Activated naive CD8-positive, alpha-beta T cell treated with anti-CD3 and anti-CD28 coated beads, Interleukin-2, amount 10 ng/mL, durations not matched to agents 7 days and 5 days (primary cell): ENCODE measurements at regions not wholly inside any gene's neighbourhood (a gene's known extent, or its start where the extent isn't known, plus 50 kb on each side); places are given as distances from the start of the nearest gene placed in this dataset.

ENCODE experiments used
- ATAC-seq: fragments of 150-1000 bp; cut with Tn5 transposase; one replicate; pipeline ENCODE4 v1.10.0; 2021; ENCODE audit warnings: low read depth, moderate library complexity
- POLR2A ChIA-PET: fragments of 350-600 bp; sonication (Branson Sonifier 250); formaldehyde crosslinking; loops from one replicate; lab custom pipeline; 2021; ENCODE audit warnings: antibody characterized with exemption; lab: Charles Lee
- DNase-seq: peaks from one replicate; pipeline ENCODE4 v3.0.0; 2021
- H3K27ac Mint-ChIP-seq: one replicate; pipeline ENCODE4 v1.8.0; 2022; ENCODE audit warnings: mild to moderate bottlenecking, mixed read lengths
- H3K27me3 Mint-ChIP-seq: one replicate; pipeline ENCODE4 v1.8.0; 2022; ENCODE audit warnings: mild to moderate bottlenecking, moderate library complexity, mixed read lengths
- H3K36me3 Mint-ChIP-seq: one replicate; pipeline ENCODE4 v1.8.0; 2021; ENCODE audit warnings: mild to moderate bottlenecking, mixed read lengths
- H3K4me1 Mint-ChIP-seq: one replicate; pipeline ENCODE4 v1.8.0; 2021; ENCODE audit warnings: mixed read lengths
- H3K4me3 Mint-ChIP-seq: one replicate; pipeline ENCODE4 v1.8.0; 2022; ENCODE audit warnings: mild to moderate bottlenecking, moderate library complexity, mixed read lengths
- H3K9me3 Mint-ChIP-seq: one replicate; pipeline ENCODE4 v1.8.0; 2021; ENCODE audit warnings: mixed read lengths

DNA sequence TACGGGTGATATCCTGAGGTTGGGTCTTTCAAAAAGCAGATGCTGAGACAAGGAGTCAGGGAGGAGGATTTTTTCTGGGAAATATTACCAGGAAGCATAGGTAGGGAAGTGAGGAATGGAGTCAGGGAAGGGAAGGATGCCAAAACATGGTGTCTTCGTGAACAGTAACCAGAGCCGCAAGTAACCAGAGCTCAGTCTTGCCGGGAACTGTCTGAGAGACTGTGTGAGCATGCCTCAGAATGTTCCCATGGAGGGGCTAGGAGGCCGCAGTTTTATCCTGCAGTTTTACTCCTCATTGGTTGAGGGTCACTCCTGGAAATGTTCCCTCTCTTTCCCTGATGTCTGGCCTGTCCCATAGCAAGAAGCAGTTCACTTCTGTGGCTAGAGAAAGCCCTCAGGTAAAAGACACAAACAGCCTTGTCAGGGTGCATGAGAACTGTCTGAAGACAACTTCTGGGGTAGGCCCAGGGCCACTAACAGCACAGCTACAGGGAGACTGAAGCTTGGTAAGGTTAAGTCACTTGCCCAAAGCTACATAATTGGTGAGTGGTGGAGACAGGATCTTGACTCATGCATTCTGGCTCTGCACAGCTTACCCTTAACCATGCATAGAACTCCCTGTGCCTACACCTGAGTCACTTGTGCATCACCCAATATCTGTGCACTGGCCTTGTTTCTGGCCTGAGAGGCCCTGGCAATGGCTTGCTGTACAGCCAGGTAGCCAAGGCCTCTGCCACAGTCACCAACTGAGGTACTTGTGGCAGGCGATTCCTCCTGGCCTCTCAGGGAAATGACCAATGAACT is 76.3 kb upstream of the FRMD4B start:
- Mint-ChIP-seq H3K4me3 (no peak overlapping the region), H3K27me3 (peaks cover 2% of the 10 kb centered on the region), H3K9me3 (peaks cover 1% of the 10 kb centered on the region), H3K4me1 (no peaks in the 10 kb centered on the region), H3K36me3 (no peaks in the 10 kb centered on the region), H3K27ac (no peak overlapping the region)
- DNase-seq (no peak), ATAC-seq (no peak)
- POLR2A ChIA-PET, result no interaction called here

DNA sequence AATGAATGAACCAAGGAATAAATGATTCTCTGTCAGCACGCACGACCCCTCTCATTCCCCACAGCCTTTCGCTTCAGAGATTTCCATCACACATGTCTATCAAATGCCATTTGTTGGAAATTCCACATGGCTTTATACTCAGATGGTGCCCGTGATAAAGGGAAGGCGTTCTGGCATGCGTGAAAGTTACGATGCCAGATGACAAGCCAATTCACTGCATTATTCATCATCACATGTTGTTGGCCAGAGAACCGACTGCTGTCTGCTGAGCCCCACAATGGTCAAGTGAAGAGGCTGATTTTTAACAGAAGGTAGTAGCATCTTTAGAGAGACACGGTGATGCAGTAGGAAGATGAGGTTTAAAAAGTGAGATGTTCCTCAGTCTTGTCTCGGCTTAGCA is 74.1 kb upstream of the FRMD4B start:
- no peak for ATAC-seq
- H3K4me1 Mint-ChIP-seq, result no peaks in the 10 kb centered on the region
- peaks cover 1% of the 10 kb centered on the region for H3K9me3 Mint-ChIP-seq
- no peak overlapping the region for H3K4me3 Mint-ChIP-seq
- no peaks in the 10 kb centered on the region for H3K36me3 Mint-ChIP-seq
- H3K27me3 Mint-ChIP-seq, result no peaks in the 10 kb centered on the region
- POLR2A ChIA-PET, result no interaction called here
- H3K27ac Mint-ChIP-seq, result no peak overlapping the region
- no peak for DNase-seq

DNA sequence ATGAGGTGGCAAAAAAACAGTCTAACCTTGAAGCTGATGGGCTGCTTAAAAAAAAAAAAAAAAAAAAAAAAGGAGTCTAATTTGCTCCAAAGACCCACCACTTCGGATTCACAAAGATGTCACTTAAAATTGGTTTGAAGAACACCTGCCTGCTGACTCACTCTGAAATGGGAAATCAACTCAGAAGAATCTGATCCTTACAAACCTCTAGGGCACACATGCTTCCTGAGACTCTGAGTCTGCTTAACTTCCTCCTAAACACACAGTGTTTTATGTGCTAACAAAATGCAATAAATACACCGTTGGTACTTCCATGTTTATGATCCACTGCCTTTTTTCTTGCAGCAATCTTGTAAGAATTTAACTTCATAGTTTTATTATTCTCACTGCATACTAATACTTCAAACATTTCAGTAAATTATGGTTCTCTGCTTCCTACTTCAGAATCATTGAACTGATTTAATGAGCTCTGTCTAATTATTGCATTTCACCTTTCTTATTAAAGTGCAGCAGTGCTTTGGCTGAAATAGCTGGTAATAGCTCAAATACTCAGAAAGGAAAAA is 73.0 kb upstream of the FRMD4B start:
- Mint-ChIP-seq H3K4me1 (no peaks in the 10 kb centered on the region), H3K27ac (no peak overlapping the region), H3K9me3 (peaks cover 1% of the 10 kb centered on the region), H3K36me3 (no peaks in the 10 kb centered on the region), H3K27me3 (no peaks in the 10 kb centered on the region), H3K4me3 (no peak overlapping the region)
- ATAC-seq (no peak), DNase-seq (no peak)
- POLR2A ChIA-PET, result no interaction called here

DNA sequence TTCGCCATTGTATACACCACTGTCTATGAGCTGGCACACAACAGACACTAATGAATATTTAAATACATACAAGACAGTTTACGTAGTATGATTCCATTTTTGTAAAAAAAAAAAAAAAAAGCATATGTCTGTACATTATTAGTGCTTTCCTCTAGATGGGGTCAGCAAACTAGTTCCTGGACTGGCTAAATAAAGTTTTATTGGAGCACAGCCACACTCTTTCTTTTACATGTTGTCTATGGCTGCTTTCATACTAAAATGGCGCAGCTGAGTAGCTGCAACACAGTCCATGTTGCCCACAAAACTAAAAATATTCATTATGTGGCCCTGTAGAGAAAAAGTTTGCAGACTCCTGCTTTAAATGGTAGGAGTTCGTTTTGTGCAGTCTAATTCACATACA is 70.7 kb upstream of the FRMD4B start:
- Mint-ChIP-seq H3K4me3 (no peak overlapping the region), H3K36me3 (no peaks in the 10 kb centered on the region), H3K27ac (no peak overlapping the region), H3K9me3 (peaks cover 2% of the 10 kb centered on the region), H3K27me3 (no peaks in the 10 kb centered on the region), H3K4me1 (no peaks in the 10 kb centered on the region)
- ATAC-seq, result no peak
- DNase-seq, result no peak
- POLR2A ChIA-PET, result no interaction called here

DNA sequence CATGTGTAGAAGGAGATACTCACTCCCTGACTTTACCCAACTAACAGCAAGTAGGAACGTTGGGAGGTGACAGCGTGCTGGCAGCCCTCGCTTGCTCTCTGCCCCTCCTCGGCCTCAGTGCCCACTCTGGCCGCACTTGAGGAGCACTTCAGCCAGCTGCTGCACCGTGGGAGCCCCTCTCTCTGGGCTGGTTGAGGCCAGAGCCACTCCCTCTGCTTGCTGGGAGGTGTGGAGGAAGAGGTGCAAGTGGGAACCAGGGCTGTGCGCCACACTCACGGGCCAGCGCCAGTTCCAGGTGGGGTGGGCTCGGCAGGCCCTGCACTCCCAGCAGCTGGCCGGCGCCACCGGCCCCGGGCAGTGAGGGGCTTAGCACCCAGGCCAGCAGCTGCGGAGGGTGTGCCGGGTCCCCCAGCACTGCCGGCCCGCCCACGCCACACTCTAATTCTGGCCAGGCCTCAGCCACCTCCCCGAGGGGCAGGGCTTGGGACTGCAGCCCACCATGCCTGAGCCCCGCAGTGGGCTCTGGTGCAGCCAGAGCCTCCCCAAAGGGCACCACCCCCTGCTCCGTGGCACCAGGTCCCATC is 68.4 kb upstream of the FRMD4B start:
- H3K27ac Mint-ChIP-seq, result no peak overlapping the region
- no peak for DNase-seq
- no peaks in the 10 kb centered on the region for H3K36me3 Mint-ChIP-seq
- peaks cover 2% of the 10 kb centered on the region for H3K9me3 Mint-ChIP-seq
- no peak overlapping the region for H3K4me3 Mint-ChIP-seq
- ATAC-seq, result no peak
- no peaks in the 10 kb centered on the region for H3K4me1 Mint-ChIP-seq
- no peaks in the 10 kb centered on the region for H3K27me3 Mint-ChIP-seq
- POLR2A ChIA-PET, result no interaction called here

DNA sequence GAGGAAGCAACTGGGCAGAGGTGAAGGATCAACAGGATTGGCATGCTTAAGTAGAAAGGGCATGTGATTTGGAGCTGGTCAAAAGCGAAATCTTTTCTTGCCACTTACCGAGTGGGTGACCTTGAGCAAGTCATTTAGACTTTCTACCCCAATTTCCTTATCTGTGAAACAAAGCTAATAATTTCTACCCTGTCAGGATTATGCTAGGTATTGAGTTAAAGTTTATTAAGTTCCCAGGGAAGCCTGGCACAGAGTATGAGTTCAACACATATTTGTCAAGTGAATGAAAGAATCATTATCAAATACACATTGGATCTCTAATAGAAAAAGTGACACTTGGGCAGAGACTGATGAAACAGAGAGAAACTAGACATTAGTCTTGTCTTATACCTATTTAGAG is 66.4 kb upstream of the FRMD4B start:
- Mint-ChIP-seq H3K36me3 (no peaks in the 10 kb centered on the region), H3K4me3 (no peak overlapping the region), H3K27me3 (no peaks in the 10 kb centered on the region), H3K9me3 (peaks cover 1% of the 10 kb centered on the region), H3K27ac (no peak overlapping the region), H3K4me1 (no peaks in the 10 kb centered on the region)
- POLR2A ChIA-PET, result no interaction called here
- ATAC-seq (no peak), DNase-seq (no peak)

DNA sequence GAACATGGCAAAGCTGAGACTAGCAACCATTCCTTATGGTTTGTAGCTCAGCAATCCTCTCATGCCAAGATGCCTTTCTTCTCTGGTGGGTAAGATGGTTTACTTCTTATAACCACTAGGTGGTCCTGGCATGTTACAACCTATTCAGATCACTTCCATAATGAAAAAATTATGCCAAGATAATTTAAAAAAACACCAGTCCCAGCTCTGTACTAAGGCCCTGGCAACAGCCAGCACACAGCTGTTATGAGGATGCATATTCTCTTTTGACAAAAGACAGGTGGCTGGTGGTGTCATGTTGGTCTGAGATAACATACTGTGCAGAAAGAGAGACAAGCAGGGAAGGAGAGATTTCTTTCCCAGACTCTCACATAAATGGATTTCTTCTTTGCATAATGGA is 65.7 kb upstream of the FRMD4B start:
- H3K4me1 Mint-ChIP-seq, result no peaks in the 10 kb centered on the region
- H3K4me3 Mint-ChIP-seq, result no peak overlapping the region
- H3K27ac Mint-ChIP-seq, result no peak overlapping the region
- H3K27me3 Mint-ChIP-seq, result no peaks in the 10 kb centered on the region
- no peak for DNase-seq
- no peaks in the 10 kb centered on the region for H3K36me3 Mint-ChIP-seq
- no peak for ATAC-seq
- POLR2A ChIA-PET, result no interaction called here
- H3K9me3 Mint-ChIP-seq, result peaks cover 1% of the 10 kb centered on the region

DNA sequence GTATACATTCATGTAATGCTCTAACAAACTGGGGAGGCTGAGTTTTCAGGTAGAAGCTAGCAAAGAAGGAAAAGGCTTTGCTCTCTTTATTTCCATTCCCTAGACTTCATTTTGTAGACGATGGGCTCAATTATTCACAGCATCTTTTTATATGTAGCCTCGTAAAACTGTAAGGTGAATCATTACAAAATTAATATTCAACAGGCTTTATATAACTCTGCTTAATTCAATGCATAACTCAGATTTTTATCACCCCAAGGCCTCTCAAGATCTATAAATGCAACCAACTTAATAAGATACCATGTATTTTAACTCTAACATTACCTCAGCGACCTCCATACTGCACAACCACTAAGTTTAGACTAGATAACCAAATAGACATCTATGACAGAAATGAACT is 63.0 kb upstream of the FRMD4B start:
- Mint-ChIP-seq H3K27me3 (no peaks in the 10 kb centered on the region), H3K9me3 (peaks cover 1% of the 10 kb centered on the region), H3K4me3 (no peak overlapping the region), H3K27ac (no peak overlapping the region), H3K36me3 (no peaks in the 10 kb centered on the region), H3K4me1 (no peaks in the 10 kb centered on the region)
- DNase-seq, result no peak
- POLR2A ChIA-PET, result no interaction called here
- ATAC-seq, result no peak

DNA sequence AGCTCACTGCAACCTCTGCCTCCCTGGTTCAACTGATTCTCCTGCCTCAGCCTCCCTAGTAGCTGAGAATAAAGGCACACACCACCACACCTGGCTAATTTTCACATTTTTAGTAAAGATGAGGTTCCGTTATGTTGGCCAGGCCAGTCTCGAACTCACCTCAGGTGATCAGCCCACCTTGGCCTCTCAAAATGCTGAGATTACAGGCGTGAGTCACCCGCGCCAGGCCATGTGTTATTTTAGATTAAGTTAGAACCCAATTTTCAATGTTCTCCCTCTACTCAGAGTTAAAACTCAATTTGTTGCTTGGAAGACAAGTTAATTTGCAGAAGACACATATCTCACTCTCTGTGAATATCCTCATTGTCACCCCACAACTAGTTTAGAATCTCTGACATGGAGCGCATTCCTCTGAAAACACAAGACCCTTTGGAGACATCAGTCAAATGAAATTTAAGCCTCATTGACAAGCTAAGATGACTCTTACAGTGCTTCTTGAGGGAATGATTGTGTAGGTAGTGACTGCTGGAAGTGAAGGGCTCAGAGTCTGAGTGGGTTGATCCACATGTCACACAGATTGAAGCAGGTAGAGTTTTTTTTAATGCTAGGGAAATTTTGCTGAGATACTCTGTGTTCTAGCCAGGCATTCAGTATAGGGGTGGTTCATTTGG is 60.6 kb upstream of the FRMD4B start:
- no peaks in the 10 kb centered on the region for H3K9me3 Mint-ChIP-seq

DNA sequence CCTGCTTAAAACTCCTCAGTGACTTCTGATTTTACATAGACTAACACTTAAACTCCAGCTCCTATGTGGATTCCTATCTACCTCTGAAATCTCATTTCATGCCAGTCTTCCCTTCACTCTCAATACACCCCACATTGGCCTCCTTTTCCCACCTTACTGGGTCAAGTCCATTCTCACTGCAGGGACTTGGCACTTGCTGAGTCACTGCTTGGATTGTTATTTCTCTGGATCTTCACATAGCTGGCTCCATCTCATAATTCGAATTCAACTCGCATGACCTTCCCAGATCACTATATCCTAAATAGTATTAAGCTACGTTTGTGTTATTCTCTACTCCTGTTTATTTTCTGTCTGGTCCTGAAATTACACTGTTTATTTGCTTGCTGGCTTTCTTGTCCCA is 59.6 kb upstream of the FRMD4B start:
- Mint-ChIP-seq H3K36me3 (no peaks in the 10 kb centered on the region), H3K27ac (no peak overlapping the region), H3K27me3 (peaks cover 6% of the 10 kb centered on the region), H3K4me1 (no peaks in the 10 kb centered on the region), H3K9me3 (no peaks in the 10 kb centered on the region), H3K4me3 (no peak overlapping the region)
- DNase-seq (no peak), ATAC-seq (no peak)
- POLR2A ChIA-PET, result no interaction called here

More for the DNA sequence above, 60.6 kb upstream of the FRMD4B start:
- no peak for ATAC-seq
- no peak overlapping the region for H3K4me3 Mint-ChIP-seq
- no peak for DNase-seq
- POLR2A ChIA-PET, result no interaction called here
- H3K4me1 Mint-ChIP-seq, result no peaks in the 10 kb centered on the region
- H3K27ac Mint-ChIP-seq, result no peak overlapping the region
- peaks cover 2% of the 10 kb centered on the region for H3K27me3 Mint-ChIP-seq
- no peaks in the 10 kb centered on the region for H3K36me3 Mint-ChIP-seq

DNA sequence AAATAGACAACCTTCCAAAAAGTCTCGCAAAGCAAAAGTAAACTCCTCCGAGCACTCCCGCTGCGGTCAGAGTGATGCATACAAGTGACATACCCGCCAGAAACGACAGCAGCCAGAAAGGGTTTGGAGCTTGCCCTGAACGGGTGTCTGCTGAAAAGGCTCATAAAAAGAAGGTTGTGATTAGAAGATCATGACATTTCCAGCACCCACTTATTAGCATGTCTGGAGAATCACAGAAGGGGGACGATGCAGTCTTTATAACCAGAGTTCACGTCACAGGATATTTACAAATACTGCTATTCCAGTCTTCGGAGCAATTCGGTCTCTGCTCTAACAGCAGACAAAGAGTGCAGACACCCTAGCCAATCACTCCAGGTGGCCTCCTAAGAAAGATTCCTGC is 59.1 kb upstream of the FRMD4B start:
- DNase-seq (no peak), ATAC-seq (no peak)
- H3K27ac Mint-ChIP-seq, result no peak overlapping the region
- H3K9me3 Mint-ChIP-seq, result no peaks in the 10 kb centered on the region
- H3K4me3 Mint-ChIP-seq, result no peak overlapping the region
- no peaks in the 10 kb centered on the region for H3K4me1 Mint-ChIP-seq
- H3K36me3 Mint-ChIP-seq, result no peaks in the 10 kb centered on the region
- POLR2A ChIA-PET, result no interaction called here
- peaks cover 6% of the 10 kb centered on the region for H3K27me3 Mint-ChIP-seq

DNA sequence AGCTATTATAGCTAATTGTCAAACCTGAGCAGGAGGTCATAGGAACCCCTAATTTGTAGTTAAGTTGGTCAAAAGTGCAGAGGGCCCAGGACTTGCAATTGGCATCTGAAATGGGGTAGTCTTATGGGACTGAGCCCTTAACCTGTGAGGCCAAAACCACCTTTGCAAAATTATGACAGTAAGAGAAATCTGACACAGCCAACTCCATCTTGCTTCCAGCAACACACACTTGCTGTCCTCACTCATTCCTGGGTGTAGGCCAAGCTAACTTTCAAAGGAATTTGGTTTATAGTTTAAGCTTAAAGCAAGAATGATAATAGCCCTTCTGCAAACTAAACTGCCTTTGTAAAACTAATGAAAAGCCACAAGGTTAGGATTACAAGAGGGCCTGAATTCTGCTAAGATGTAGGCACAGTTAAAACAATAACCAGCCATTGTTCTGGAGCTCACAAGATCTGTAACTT is 57.6 kb upstream of the FRMD4B start:
- no peak overlapping the region for H3K27ac Mint-ChIP-seq
- H3K36me3 Mint-ChIP-seq, result no peaks in the 10 kb centered on the region
- no peaks in the 10 kb centered on the region for H3K9me3 Mint-ChIP-seq
- peaks cover 6% of the 10 kb centered on the region for H3K27me3 Mint-ChIP-seq
- no peaks in the 10 kb centered on the region for H3K4me1 Mint-ChIP-seq
- POLR2A ChIA-PET, result no interaction called here
- H3K4me3 Mint-ChIP-seq, result no peak overlapping the region
- DNase-seq, result no peak
- ATAC-seq, result no peak

DNA sequence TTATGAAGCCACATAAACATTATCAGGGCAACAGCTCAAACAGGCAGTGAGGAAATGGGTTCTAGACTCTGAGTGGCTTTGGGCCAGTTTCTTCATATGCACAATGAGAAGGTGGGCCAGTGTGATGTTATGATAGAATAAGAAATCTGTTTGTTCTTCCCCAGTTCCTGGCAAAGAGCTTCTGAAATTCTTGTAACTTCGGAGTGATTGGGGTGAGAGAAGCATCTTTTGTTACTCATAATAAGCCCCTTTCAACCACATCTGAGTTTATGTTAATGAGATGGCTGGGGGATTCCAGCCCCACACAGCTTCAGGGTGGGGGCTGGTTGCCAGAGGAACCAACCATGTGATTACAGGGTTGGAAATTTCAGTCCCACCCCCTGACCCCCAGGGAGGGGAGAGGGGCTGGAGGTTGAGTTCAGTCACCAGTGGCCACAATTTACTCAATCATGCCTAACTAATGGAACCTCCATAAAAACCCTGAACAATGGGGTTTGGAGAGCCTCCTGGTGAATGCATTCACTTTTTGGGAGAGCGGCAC is 57.0 kb upstream of the FRMD4B start:
- DNase-seq, result no peak
- ATAC-seq, result no peak
- POLR2A ChIA-PET, result no interaction called here
- H3K9me3 Mint-ChIP-seq, result no peaks in the 10 kb centered on the region
- H3K27me3 Mint-ChIP-seq, result peaks cover 6% of the 10 kb centered on the region
- no peak overlapping the region for H3K27ac Mint-ChIP-seq
- no peaks in the 10 kb centered on the region for H3K4me1 Mint-ChIP-seq
- H3K4me3 Mint-ChIP-seq, result no peak overlapping the region
- H3K36me3 Mint-ChIP-seq, result no peaks in the 10 kb centered on the region
